Stimulated activated CD8-positive, alpha-beta memory T cell treated with anti-CD3 and anti-CD28 coated beads, Interleukin-12 subunit alpha, Interleukin-12 subunit beta, amount 100 ng/mL, for 24 hours (primary cell): ENCODE measurements at regions not wholly inside any gene's neighbourhood (a gene's known extent, or its start where the extent isn't known, plus 50 kb on each side); places are given as distances from the start of the nearest gene placed in this dataset.
"Not testable (repeated sequence)": the region's sequence is repeated elsewhere in the genome, so short reads cannot be mapped to it uniquely, and the experiment has no call there.

Source experiments
- DNase-seq: peaks from one replicate; pipeline ENCODE4 v3.0.0-alpha.2; 2020; ENCODE audit errors: extremely low read depth

GRCh38 chr1:244297087-244297486 is 154.6 kb downstream of the ADSS2 start:
- no peak for DNase-seq

- DNase-seq: no peak
Measured at GRCh38 chr1:244297616-244298015, 154.1 kb downstream of the ADSS2 start.

GRCh38 chr1:244300029-244300375 is 151.7 kb downstream of the ADSS2 start:
- DNase-seq: not testable (repeated sequence)

GRCh38 chr1:244301595-244302130 is 150.0 kb downstream of the ADSS2 start:
- no peak for DNase-seq

DNA sequence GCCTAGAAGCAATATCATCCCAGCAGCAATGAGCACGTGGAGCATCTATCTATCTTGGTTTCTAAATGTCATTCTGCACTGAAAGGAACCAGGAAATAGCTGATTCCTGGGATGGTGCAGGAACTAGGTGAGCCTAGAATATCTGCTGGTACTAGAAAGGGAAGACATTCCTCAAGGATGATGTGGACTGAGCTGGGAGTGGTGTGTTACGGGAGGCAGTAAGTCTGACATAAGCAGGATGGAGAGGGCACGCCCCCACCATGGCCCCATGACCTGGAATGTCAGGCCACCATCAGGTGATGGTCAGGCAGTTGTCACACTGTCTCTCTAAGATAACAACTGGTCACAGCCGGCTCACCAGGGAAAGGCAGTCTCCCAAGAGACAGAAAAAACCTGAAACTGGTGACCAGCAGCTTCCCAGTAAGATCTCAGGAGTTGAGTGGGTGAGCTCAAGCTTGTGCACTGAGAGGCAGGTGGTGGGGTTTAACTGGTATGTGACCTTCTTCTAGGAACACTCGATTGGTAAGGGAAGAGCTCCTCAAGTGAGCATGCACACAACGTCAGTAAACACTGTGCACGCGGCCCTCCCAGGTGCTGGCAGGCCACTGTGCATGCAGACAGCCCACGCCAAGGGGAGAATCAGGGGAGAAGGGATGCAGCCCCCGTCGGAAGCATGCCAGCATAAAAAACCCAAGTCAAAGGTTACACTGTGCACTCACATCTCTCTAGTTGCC is 148.7 kb downstream of the ADSS2 start:
- no peak for DNase-seq

DNA sequence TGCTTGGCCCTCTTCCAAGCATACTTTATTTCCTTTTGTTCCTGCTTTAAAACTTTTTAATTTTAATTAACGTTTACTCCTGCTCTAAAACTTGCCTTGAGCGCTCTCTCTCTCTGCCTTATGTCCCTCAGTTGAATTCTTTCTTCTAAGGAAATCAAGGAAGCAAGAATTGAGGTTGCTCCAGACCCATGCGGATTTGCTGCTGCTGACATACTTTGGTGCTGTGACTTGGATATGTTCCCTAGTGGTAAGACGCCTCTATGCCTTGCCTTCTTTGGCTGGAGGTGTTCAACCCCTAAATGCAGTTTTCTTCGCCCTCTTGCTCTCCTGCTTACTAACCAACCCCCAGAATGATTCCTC is 148.1 kb downstream of the ADSS2 start:
- no peak for DNase-seq

- DNase-seq: no peak
Measured at GRCh38 chr1:244304156-244304555, 147.6 kb downstream of the ADSS2 start.

DNA sequence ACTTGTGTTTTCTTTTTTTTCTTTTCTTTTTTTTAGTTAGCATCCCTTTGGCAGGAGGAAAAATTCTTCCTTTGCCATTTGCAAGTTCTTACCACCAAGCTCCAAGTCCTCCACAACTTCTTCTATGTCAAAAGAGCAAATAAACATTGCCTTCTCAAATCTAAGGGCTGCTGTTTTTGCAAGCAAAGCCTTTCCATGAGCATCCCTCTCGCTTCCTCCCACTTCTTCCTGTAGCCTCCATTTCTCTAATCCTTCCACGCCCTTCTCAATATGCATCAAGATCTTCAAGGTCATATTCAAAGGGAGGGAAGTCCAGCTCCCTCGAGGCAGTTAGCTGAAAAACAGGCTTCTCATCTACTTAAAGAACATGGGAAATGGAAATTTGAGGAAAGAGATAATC is 147.1 kb downstream of the ADSS2 start:
- DNase-seq: no peak

DNA sequence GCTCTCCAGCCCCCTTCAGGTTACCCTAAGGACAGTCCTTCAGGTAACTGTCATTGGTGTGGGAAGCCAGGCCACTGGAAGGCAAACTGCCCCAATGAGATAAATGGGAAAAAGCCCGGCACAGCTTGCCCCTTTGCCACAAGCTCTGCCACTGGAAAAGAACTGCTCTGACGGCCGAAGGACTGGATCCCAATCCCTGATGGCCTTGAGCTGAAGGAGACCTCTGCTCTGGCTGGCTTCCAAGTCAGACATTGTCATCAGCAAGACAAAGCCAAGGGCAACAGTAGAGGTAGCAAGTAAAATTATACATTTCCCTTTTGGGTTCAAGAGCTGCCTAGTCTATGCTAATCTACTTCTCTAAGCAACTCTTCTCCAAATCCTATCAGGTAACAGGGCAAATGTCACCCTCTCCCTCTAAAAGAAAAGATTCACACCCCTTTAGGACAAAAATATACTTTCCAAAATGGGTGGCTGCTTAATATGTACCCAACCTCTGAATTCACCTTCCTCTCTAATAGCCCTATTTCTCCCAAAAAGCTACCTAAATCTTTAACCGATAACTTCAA is 145.8 kb downstream of the ADSS2 start:
- DNase-seq: no peak

- DNase-seq: no peak
Measured at GRCh38 chr1:244306544-244306943, 145.2 kb downstream of the ADSS2 start.

GRCh38 chr1:244309191-244309590 is 142.5 kb downstream of the ADSS2 start:
- not testable (repeated sequence) for DNase-seq

- no peak for DNase-seq
Measured at GRCh38 chr1:244311784-244312532, 139.8 kb downstream of the ADSS2 start.

GRCh38 chr1:244313346-244313745 is 138.4 kb downstream of the ADSS2 start:
- no peak for DNase-seq

GRCh38 chr1:244314921-244315559 is 136.7 kb downstream of the ADSS2 start:
- no peak for DNase-seq

DNA sequence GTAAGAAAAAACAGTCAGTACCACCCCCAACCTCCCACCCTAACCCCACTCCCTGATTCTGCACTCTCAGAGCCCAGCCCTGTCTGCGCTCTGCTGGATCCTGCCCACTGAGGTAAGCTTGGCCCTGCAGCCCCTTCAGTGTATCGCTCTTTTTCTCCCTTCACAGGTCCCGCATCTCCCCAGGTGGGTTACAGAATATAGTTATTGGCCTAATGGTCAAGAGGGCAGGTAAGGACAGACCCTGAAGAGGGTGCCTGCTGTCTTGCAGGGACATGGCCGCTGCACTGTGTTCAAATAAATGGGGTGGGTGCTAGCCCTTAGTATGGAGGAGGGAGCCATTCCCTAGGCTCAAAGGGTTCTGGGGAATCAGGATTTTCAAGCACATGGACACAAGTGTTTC is 135.7 kb downstream of the ADSS2 start:
- DNase-seq: no peak

GRCh38 chr1:244316407-244316806 is 135.3 kb downstream of the ADSS2 start:
- DNase-seq: no peak

DNA sequence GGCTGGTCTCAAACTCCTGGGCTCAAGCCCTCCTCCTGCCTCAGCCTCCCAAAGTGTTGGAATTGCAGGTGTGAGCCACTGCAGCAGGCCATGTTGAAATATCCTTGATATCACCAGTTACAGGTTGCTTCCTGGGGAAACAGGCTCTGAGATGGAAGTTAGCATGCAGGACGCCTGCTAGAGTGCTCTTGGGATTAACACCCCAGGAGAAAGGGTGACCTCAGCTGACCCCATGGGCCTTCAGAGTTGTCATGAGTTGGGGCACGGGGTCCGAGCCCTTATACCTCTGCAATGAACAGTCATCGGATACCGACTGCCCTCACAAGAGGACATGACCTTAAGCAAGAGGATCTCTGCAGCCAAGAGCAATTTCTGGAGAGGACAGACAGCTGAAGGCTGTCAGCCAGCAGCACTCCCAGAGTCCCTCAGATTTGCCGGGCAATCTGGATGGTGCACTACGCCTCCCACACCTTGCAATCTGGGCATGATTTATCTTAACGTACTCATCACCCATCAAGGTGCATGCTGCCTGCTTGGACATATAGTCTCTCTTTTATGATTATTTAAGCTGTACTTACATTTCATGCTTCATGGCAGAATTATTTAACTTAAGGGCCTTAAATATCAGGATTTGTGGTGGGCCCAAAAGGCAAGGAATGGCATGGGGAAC is 134.6 kb downstream of the ADSS2 start:
- DNase-seq: no peak

GRCh38 chr1:244318078-244318477 is 133.6 kb downstream of the ADSS2 start:
- no peak for DNase-seq

DNA sequence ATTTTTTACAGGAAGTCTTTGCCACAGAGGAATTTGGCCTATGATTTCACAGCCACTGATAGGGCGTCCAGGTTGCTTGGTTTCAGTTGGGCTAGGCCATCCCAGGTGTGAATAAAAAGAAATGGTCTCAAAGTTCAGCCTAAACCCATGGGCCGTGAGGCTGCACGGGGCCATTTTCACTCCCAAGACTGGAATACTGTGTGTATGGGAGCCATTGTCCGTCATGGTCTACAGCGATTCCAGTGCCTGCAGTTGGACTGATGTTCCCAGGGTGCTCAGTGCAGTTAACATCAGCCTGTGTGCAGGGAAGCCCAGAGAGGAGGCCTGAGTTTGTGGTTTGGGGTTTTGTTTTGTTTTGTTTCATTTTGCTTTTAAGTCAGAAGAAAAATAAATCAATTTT is 133.2 kb downstream of the ADSS2 start:
- no peak for DNase-seq

DNA sequence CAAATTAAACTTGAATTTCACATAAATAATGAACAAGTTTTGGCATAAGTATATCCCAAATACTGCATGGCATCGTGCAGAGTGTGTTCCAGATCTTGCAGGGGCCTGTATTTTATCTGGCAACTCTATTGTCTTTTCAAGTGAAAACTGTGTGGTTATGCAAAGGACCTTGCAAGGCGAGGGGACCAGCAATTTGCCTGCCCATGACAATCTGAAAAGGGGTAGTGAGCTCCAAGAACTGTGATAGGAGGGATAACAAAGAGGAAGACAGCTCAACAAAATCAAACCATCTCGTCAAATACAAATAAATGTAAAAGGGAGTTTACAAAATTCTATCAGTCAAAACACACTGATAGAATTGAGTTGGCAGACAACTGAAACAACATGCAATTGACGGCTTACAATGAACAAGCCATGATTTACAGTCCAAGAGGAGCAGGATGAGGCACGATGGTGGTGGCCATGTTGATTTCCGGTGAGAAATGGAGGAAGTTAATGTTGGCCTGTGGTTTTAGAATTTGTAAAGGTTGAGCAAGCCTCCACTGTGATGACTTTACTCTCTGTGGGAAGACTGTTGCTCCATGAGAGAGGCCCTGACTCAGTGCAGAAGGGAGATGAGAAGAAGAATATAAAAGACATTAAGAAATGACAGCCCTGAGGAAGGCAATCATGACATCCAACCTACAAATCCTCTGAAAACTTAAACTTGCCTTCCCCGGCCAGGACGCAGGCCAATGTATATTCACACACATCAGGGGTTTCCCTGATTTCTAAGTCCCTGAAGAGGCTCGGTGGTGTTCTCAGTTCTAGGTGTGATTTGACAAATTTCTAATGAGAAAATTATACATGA is 132.2 kb downstream of the ADSS2 start:
- DNase-seq: no peak

- no peak for DNase-seq
Measured at GRCh38 chr1:244322181-244322580, 129.5 kb downstream of the ADSS2 start.
